Loucy (cell line): ENCODE measurements at regions not wholly inside any gene's neighbourhood (a gene's known extent, or its start where the extent isn't known, plus 50 kb on each side); places are given as distances from the start of the nearest gene placed in this dataset.

Source experiments
- H2AFZ ChIP-seq: fragments of 200-600 bp; sonication (generic); 2 replicates; pipeline ENCODE4 v1.6.0; 2016; ENCODE audit warnings: antibody characterized with exemption, mild to moderate bottlenecking, low read length, moderate library complexity
- H3F3A ChIP-seq: fragments of 200-600 bp; 2 replicates; pipeline ENCODE4 v1.6.0; 2016; ENCODE audit warnings: antibody characterized with exemption, low read depth, mild to moderate bottlenecking
- H3K27me3 ChIP-seq: fragments of 200-600 bp; sonication (generic); 2 replicates; pipeline ENCODE4 v1.6.1; 2014; ENCODE audit warnings: low read length, mild to moderate bottlenecking; ENCODE audit not compliant: insufficient read depth, poor library complexity, severe bottlenecking
- H3K36me3 ChIP-seq: fragments of 200-600 bp; sonication (generic); 2 replicates; pipeline ENCODE4 v1.6.1; 2016; ENCODE audit warnings: low read length; ENCODE audit not compliant: insufficient read depth
- H3K4me1 ChIP-seq: fragments of 200-600 bp; sonication (generic); 2 replicates; pipeline ENCODE4 v1.5.1; 2014; ENCODE audit warnings: low read length, mild to moderate bottlenecking; ENCODE audit not compliant: insufficient read depth, poor library complexity, severe bottlenecking
- H3K4me2 ChIP-seq: fragments of 200-600 bp; sonication (generic); 2 replicates; pipeline ENCODE4 v1.6.0; 2014; ENCODE audit warnings: antibody characterized with exemption, low read length, low read depth, mild to moderate bottlenecking; ENCODE audit not compliant: poor library complexity, severe bottlenecking
- H3K4me3 ChIP-seq: fragments of 200-600 bp; sonication (generic); 2 replicates; pipeline ENCODE4 v1.5.1; 2014; ENCODE audit warnings: low read length, mild to moderate bottlenecking, mixed read lengths; ENCODE audit not compliant: poor library complexity, severe bottlenecking
- H3K79me2 ChIP-seq: fragments of 200-600 bp; sonication (generic); 2 replicates; pipeline ENCODE4 v1.6.1; 2014; ENCODE audit warnings: low read length; ENCODE audit not compliant: insufficient read depth
- H3K9ac ChIP-seq: fragments of 200-600 bp; sonication (generic); 2 replicates; pipeline ENCODE4 v1.6.0; 2014; ENCODE audit warnings: mild to moderate bottlenecking, low read depth, low read length, moderate library complexity; ENCODE audit not compliant: poor library complexity, severe bottlenecking
- H3K9me2 ChIP-seq: fragments of 200-600 bp; sonication (generic); replicated peaks from 2 replicates; pipeline ENCODE4 v1.6.1; 2016; ENCODE audit warnings: low read depth, low read length, mixed read lengths
- H3K9me3 ChIP-seq: fragments of 200-600 bp; sonication (generic); 2 replicates; pipeline ENCODE4 v1.6.1; 2014; ENCODE audit warnings: mild to moderate bottlenecking, antibody characterized with exemption, low read length, low read depth; ENCODE audit not compliant: insufficient read depth
- H4K20me1 ChIP-seq: fragments of 200-600 bp; sonication (generic); 2 replicates; pipeline ENCODE4 v1.6.0; 2014; ENCODE audit warnings: antibody characterized with exemption, low read length, mild to moderate bottlenecking; ENCODE audit not compliant: insufficient read depth, poor library complexity, severe bottlenecking
- EZH2phosphoT487 ChIP-seq: fragments of 200-600 bp; IDR thresholded peaks from 2 replicates; pipeline ENCODE4 v1.6.1; 2018; ENCODE audit warnings: antibody characterized with exemption, mild to moderate bottlenecking, moderate library complexity, borderline replicate concordance
- TF ChIP-seq, protein P1 (sequence below): fragments of 200-600 bp; sonication (generic); conservative IDR thresholded peaks from 2 replicates; pipeline ENCODE4 v1.5.1; 2014; ENCODE audit warnings: mild to moderate bottlenecking, antibody characterized with exemption, low read length

DNA sequence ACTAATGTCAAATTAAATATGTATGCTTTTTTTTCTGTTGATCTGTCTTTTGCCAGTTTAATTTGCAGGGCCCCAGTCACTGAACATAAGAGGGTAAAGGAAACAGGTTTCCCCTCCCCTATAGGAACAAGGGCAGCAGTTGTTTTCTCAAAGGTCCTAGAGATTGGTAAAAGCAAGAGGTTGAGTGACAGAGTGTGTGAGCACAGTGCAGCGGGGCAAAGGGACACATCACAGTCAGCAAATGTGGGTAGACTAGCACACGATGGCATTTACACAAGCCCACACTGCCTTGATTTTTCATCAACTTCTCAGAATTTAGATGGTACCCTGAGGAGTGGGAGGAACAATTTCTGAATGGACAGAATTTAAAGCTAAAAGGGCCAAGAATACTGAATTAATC lies 138.7 kb upstream of the MYLIP start:
- Histone ChIP-seq H3K9me3 (no peaks in the 10 kb centered on the region), H4K20me1 (no peaks in the 10 kb centered on the region), H3K27me3 (no peaks in the 10 kb centered on the region), H2AFZ (no peak overlapping the region), H3K9me2 (no peaks in the 10 kb centered on the region), H3K79me2 (no peaks in the 10 kb centered on the region), H3K4me1 (peaks cover 32% of the 10 kb centered on the region), H3K36me3 (no peaks in the 10 kb centered on the region), H3K4me3 (no peak overlapping the region), H3F3A (no peaks in the 10 kb centered on the region), H3K9ac (no peak overlapping the region), H3K4me2 (no peak overlapping the region)
- no peak for TF ChIP-seq EZH2phosphoT487
- TF ChIP-seq, protein P1, sequence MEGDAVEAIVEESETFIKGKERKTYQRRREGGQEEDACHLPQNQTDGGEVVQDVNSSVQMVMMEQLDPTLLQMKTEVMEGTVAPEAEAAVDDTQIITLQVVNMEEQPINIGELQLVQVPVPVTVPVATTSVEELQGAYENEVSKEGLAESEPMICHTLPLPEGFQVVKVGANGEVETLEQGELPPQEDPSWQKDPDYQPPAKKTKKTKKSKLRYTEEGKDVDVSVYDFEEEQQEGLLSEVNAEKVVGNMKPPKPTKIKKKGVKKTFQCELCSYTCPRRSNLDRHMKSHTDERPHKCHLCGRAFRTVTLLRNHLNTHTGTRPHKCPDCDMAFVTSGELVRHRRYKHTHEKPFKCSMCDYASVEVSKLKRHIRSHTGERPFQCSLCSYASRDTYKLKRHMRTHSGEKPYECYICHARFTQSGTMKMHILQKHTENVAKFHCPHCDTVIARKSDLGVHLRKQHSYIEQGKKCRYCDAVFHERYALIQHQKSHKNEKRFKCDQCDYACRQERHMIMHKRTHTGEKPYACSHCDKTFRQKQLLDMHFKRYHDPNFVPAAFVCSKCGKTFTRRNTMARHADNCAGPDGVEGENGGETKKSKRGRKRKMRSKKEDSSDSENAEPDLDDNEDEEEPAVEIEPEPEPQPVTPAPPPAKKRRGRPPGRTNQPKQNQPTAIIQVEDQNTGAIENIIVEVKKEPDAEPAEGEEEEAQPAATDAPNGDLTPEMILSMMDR: no peak

DNA sequence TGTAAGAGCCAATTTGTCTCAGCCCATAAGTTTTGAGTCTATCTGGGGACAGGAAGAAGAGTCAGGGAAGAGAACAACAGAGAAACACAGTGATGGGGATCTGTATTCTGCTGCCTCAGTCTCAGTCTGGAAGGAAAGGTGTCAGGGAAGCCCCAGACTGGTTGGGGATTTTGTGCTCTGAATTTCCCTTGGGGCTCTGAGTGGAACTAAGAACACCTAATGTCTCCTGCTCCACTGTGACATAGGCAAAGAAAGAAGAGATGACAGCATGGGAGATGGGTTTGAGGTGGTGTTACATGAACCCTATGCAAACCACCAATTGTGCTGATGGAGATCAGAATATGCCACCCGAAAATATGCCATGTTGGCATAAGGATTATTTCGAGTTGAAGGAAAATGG lies 139.5 kb upstream of the MYLIP start:
- Histone ChIP-seq H3K27me3 (no peaks in the 10 kb centered on the region), H3K9me3 (no peaks in the 10 kb centered on the region), H3K79me2 (no peaks in the 10 kb centered on the region), H3F3A (no peaks in the 10 kb centered on the region), H4K20me1 (no peaks in the 10 kb centered on the region), H2AFZ (no peak overlapping the region), H3K4me3 (no peak overlapping the region), H3K4me2 (no peak overlapping the region), H3K9me2 (no peaks in the 10 kb centered on the region), H3K4me1 (peaks cover 24% of the 10 kb centered on the region), H3K9ac (no peak overlapping the region), H3K36me3 (no peaks in the 10 kb centered on the region)
- TF ChIP-seq, protein P1: no peak
- TF ChIP-seq EZH2phosphoT487: no peak

DNA sequence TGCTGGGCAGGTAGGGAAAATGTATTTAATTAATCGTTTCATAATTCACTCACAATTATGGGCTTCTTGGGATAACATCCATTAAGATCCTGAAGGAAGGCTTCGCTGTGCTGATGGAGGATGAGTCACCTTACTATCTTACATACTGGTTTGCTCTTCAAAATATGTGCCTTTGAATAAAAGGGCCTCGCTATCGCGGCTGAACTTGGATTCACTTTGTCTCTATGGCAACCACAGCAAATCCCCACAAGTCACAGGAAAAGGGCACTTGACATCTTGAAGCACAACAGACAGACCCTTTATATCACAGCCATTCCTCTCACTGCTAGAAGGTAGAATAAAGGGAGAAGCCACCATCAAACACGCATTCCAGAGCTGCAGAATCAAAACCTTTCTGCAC lies 141.3 kb upstream of the MYLIP start:
- Histone ChIP-seq H3K9ac (no peak overlapping the region), H3K36me3 (no peaks in the 10 kb centered on the region), H3K79me2 (no peaks in the 10 kb centered on the region), H2AFZ (no peak overlapping the region), H3K27me3 (no peaks in the 10 kb centered on the region), H3K4me1 (peaks cover 15% of the 10 kb centered on the region), H3K9me2 (no peaks in the 10 kb centered on the region), H3F3A (no peaks in the 10 kb centered on the region), H3K4me2 (no peak overlapping the region), H3K4me3 (no peak overlapping the region), H3K9me3 (no peaks in the 10 kb centered on the region), H4K20me1 (no peaks in the 10 kb centered on the region)
- TF ChIP-seq, protein P1: no peak
- no peak for TF ChIP-seq EZH2phosphoT487
